Loucy (cell line): ENCODE measurements at regions not wholly inside any gene's neighbourhood (a gene's known extent, or its start where the extent isn't known, plus 50 kb on each side); places are given as distances from the start of the nearest gene placed in this dataset.

Experiments
- H2AFZ ChIP-seq: fragments of 200-600 bp; sonication (generic); 2 replicates; pipeline ENCODE4 v1.6.0; 2016; ENCODE audit warnings: antibody characterized with exemption, mild to moderate bottlenecking, low read length, moderate library complexity
- H3F3A ChIP-seq: fragments of 200-600 bp; 2 replicates; pipeline ENCODE4 v1.6.0; 2016; ENCODE audit warnings: antibody characterized with exemption, low read depth, mild to moderate bottlenecking
- H3K27me3 ChIP-seq: fragments of 200-600 bp; sonication (generic); 2 replicates; pipeline ENCODE4 v1.6.1; 2014; ENCODE audit warnings: low read length, mild to moderate bottlenecking; ENCODE audit not compliant: insufficient read depth, poor library complexity, severe bottlenecking
- H3K36me3 ChIP-seq: fragments of 200-600 bp; sonication (generic); 2 replicates; pipeline ENCODE4 v1.6.1; 2016; ENCODE audit warnings: low read length; ENCODE audit not compliant: insufficient read depth
- H3K4me1 ChIP-seq: fragments of 200-600 bp; sonication (generic); 2 replicates; pipeline ENCODE4 v1.5.1; 2014; ENCODE audit warnings: low read length, mild to moderate bottlenecking; ENCODE audit not compliant: insufficient read depth, poor library complexity, severe bottlenecking
- H3K4me2 ChIP-seq: fragments of 200-600 bp; sonication (generic); 2 replicates; pipeline ENCODE4 v1.6.0; 2014; ENCODE audit warnings: antibody characterized with exemption, low read length, low read depth, mild to moderate bottlenecking; ENCODE audit not compliant: poor library complexity, severe bottlenecking
- H3K4me3 ChIP-seq: fragments of 200-600 bp; sonication (generic); 2 replicates; pipeline ENCODE4 v1.5.1; 2014; ENCODE audit warnings: low read length, mild to moderate bottlenecking, mixed read lengths; ENCODE audit not compliant: poor library complexity, severe bottlenecking
- H3K79me2 ChIP-seq: fragments of 200-600 bp; sonication (generic); 2 replicates; pipeline ENCODE4 v1.6.1; 2014; ENCODE audit warnings: low read length; ENCODE audit not compliant: insufficient read depth
- H3K9ac ChIP-seq: fragments of 200-600 bp; sonication (generic); 2 replicates; pipeline ENCODE4 v1.6.0; 2014; ENCODE audit warnings: mild to moderate bottlenecking, low read depth, low read length, moderate library complexity; ENCODE audit not compliant: poor library complexity, severe bottlenecking
- H3K9me2 ChIP-seq: fragments of 200-600 bp; sonication (generic); replicated peaks from 2 replicates; pipeline ENCODE4 v1.6.1; 2016; ENCODE audit warnings: low read depth, low read length, mixed read lengths
- H3K9me3 ChIP-seq: fragments of 200-600 bp; sonication (generic); 2 replicates; pipeline ENCODE4 v1.6.1; 2014; ENCODE audit warnings: mild to moderate bottlenecking, antibody characterized with exemption, low read length, low read depth; ENCODE audit not compliant: insufficient read depth
- H4K20me1 ChIP-seq: fragments of 200-600 bp; sonication (generic); 2 replicates; pipeline ENCODE4 v1.6.0; 2014; ENCODE audit warnings: antibody characterized with exemption, low read length, mild to moderate bottlenecking; ENCODE audit not compliant: insufficient read depth, poor library complexity, severe bottlenecking
- CTCF ChIP-seq: fragments of 200-600 bp; sonication (generic); conservative IDR thresholded peaks from 2 replicates; pipeline ENCODE4 v1.5.1; 2014; ENCODE audit warnings: mild to moderate bottlenecking, antibody characterized with exemption, low read length
- EZH2phosphoT487 ChIP-seq: fragments of 200-600 bp; IDR thresholded peaks from 2 replicates; pipeline ENCODE4 v1.6.1; 2018; ENCODE audit warnings: antibody characterized with exemption, mild to moderate bottlenecking, moderate library complexity, borderline replicate concordance

GRCh38 chr1:232566093-232566492 is 63.8 kb downstream of the SIPA1L2 start:
- no peaks in the 10 kb centered on the region for H3F3A ChIP-seq
- H3K9ac ChIP-seq, result no peak overlapping the region
- no peaks in the 10 kb centered on the region for H3K9me2 ChIP-seq
- H3K4me1 ChIP-seq, result peaks cover 45% of the 10 kb centered on the region
- no peak overlapping the region for H2AFZ ChIP-seq
- peaks cover 31% of the 10 kb centered on the region for H3K79me2 ChIP-seq
- no peak overlapping the region for H3K4me3 ChIP-seq
- H3K36me3 ChIP-seq, result no peaks in the 10 kb centered on the region
- TF ChIP-seq CTCF, result no peak
- TF ChIP-seq EZH2phosphoT487, result no peak
- H3K27me3 ChIP-seq, result no peaks in the 10 kb centered on the region
- H4K20me1 ChIP-seq, result no peaks in the 10 kb centered on the region
- no peak overlapping the region for H3K4me2 ChIP-seq
- no peaks in the 10 kb centered on the region for H3K9me3 ChIP-seq

GRCh38 chr1:232562855-232563510 is 67.0 kb downstream of the SIPA1L2 start:
- no peak overlapping the region for H2AFZ ChIP-seq

GRCh38 chr1:232561381-232561780 is 68.6 kb downstream of the SIPA1L2 start:
- Histone ChIP-seq H3K9me3 (no peaks in the 10 kb centered on the region), H3K27me3 (no peaks in the 10 kb centered on the region), H3K4me3 (no peak overlapping the region), H3K9me2 (no peaks in the 10 kb centered on the region), H3F3A (no peaks in the 10 kb centered on the region), H3K79me2 (peaks cover 27% of the 10 kb centered on the region), H3K9ac (no peak overlapping the region), H2AFZ (no peak overlapping the region), H3K4me1 (peaks cover 46% of the 10 kb centered on the region), H4K20me1 (no peaks in the 10 kb centered on the region), H3K4me2 (no peak overlapping the region), H3K36me3 (no peaks in the 10 kb centered on the region)
- TF ChIP-seq EZH2phosphoT487 (no peak), CTCF (no peak)

More at GRCh38 chr1:232562855-232563510, 67.0 kb downstream of the SIPA1L2 start:
- no peak overlapping the region for H3K4me3 ChIP-seq
- H3K27me3 ChIP-seq, result no peaks in the 10 kb centered on the region
- no peaks in the 10 kb centered on the region for H3K9me3 ChIP-seq
- H3K79me2 ChIP-seq, result peaks cover 17% of the 10 kb centered on the region; the same call in 1 of the 2 replicates
- H4K20me1 ChIP-seq, result no peaks in the 10 kb centered on the region
- no peaks in the 10 kb centered on the region for H3K36me3 ChIP-seq
- H3F3A ChIP-seq, result no peaks in the 10 kb centered on the region
- H3K4me2 ChIP-seq, result no peak overlapping the region
- peaks cover 57% of the 10 kb centered on the region for H3K4me1 ChIP-seq
- H3K9ac ChIP-seq, result no peak overlapping the region
- no peaks in the 10 kb centered on the region for H3K9me2 ChIP-seq
- TF ChIP-seq CTCF, result no peak
- no peak for TF ChIP-seq EZH2phosphoT487
